ENCODE measurements at regions not wholly inside any gene's neighbourhood (a gene's known extent, or its start where the extent isn't known, plus 50 kb on each side); places are given as distances from the start of the nearest gene placed in this dataset.

GRCh38 chr10:36591436-36591835 is 534.0 kb upstream of the ANKRD30A start:
- TF ChIP-seq ATF3 (IDR thresholded peaks at IDR 0.05; ENCODE audit: borderline replicate concordance, extremely low read depth, low read depth, low read length) (no peak), EP300 (IDR thresholded peaks at IDR 0.05; ENCODE audit: borderline replicate concordance in 1 of 2, control insufficient read depth in 1 of 2, low read depth in 2 of 2, low read length in 2 of 2) (no peak), NKRF (conservative IDR thresholded peaks at IDR 0.05) (no peak), EZH2 (IDR thresholded peaks at IDR 0.05; ENCODE audit: borderline replicate concordance, control insufficient read depth, low read depth, low read length) (no peak), EED (IDR thresholded peaks at IDR 0.05; ENCODE audit: low read depth) (no peak), POLR2AphosphoS5 (IDR thresholded peaks at IDR 0.05; ENCODE audit: low read length) (no peak), POLR2A (IDR thresholded peaks at IDR 0.05; ENCODE audit: low read depth, low read length) (no peak), IRF4 (IDR thresholded peaks at IDR 0.05; ENCODE audit: low read depth, low read length) (no peak), PRDM15 (CRISPR knock-in tag; IDR thresholded peaks at IDR 0.05) (no peak), CEBPB (IDR thresholded peaks at IDR 0.05; ENCODE audit: borderline replicate concordance in 1 of 2, low read depth in 2 of 2, low read length in 2 of 2) (no peak), CTCF (IDR thresholded peaks at IDR 0.05 in 2 of 3, conservative IDR thresholded peaks at IDR 0.05 in 1 of 3; ENCODE audit: control insufficient read depth in 2 of 3, extremely low read depth in 1 of 3, insufficient read depth in 1 of 3, low read depth in 3 of 3, low read length in 3 of 3) (no peak), NFYA (IDR thresholded peaks at IDR 0.05; ENCODE audit: borderline replicate concordance, low read depth, low read length) (no peak), FOXM1 (IDR thresholded peaks at IDR 0.05; ENCODE audit: low read depth, low read length) (no peak), NRF1 (conservative IDR thresholded peaks at IDR 0.05; ENCODE audit: low read depth, low read length) (no peak)
